HEK293 (cell line): ENCODE measurements at regions not wholly inside any gene's neighbourhood (a gene's known extent, or its start where the extent isn't known, plus 50 kb on each side); places are given as distances from the start of the nearest gene placed in this dataset.

ENCODE experiments used
- IKZF3 ChIP-seq: fragments of 450-650 bp; IDR thresholded peaks from 2 replicates; pipeline ENCODE4 v1.5.0; 2018; ENCODE audit warnings: missing biosample characterization, mild to moderate bottlenecking, missing genetic modification characterization, moderate library complexity
- ZBTB8A ChIP-seq: fragments of 450-650 bp; formaldehyde crosslinking; IDR thresholded peaks from 2 replicates; pipeline ENCODE4 v1.5.1; 2016; ENCODE audit warnings: missing biosample characterization, missing genetic modification characterization
- ZNF114 ChIP-seq: fragments of 450-650 bp; formaldehyde crosslinking; IDR thresholded peaks from 2 replicates; pipeline ENCODE4 v1.5.0; 2017; ENCODE audit warnings: missing biosample characterization, missing genetic modification characterization
- ZNF155 ChIP-seq: fragments of 450-650 bp; formaldehyde crosslinking; IDR thresholded peaks from 2 replicates; pipeline ENCODE4 v1.5.1; 2016; ENCODE audit warnings: missing biosample characterization, missing genetic modification characterization
- ZNF324 ChIP-seq: fragments of 450-650 bp; formaldehyde crosslinking; IDR thresholded peaks from 2 replicates; pipeline ENCODE4 v1.5.1; 2016; ENCODE audit warnings: missing biosample characterization, missing genetic modification characterization
- ZNF341 ChIP-seq: fragments of 450-650 bp; formaldehyde crosslinking; IDR thresholded peaks from 2 replicates; pipeline ENCODE4; 2016; ENCODE audit warnings: low read depth, missing biosample characterization, missing genetic modification characterization
- TF ChIP-seq, protein P1 (sequence below): fragments of 450-650 bp; formaldehyde crosslinking; IDR thresholded peaks from 2 replicates; pipeline ENCODE4 v1.5.1; 2016; ENCODE audit warnings: missing biosample characterization, missing genetic modification characterization
- TF ChIP-seq, protein P2 (sequence below): fragments of 450-650 bp; formaldehyde crosslinking; IDR thresholded peaks from 2 replicates; pipeline ENCODE4 v1.5.1; 2016; ENCODE audit warnings: missing biosample characterization, missing genetic modification characterization

DNA sequence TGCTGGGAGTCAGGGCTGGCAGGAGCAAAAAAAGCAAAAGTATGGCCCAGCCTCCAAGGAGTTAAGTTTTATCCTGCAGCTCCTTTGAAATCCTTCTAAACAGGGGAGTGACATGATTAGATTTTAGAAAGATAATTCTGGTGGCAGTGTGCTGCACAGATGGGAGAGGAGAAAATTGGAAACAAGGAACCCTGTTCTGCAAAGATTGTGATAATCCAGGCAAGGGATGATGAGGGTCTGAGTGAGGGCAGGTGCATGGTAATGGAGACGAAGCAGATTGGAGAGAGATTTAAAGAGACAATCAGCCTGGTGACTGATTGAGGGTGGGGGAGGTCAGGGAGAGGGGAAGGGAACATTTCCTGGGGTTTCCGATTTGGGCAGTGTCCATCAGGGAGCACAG is 444.7 kb upstream of the PODXL start:
- TF ChIP-seq, protein P1, sequence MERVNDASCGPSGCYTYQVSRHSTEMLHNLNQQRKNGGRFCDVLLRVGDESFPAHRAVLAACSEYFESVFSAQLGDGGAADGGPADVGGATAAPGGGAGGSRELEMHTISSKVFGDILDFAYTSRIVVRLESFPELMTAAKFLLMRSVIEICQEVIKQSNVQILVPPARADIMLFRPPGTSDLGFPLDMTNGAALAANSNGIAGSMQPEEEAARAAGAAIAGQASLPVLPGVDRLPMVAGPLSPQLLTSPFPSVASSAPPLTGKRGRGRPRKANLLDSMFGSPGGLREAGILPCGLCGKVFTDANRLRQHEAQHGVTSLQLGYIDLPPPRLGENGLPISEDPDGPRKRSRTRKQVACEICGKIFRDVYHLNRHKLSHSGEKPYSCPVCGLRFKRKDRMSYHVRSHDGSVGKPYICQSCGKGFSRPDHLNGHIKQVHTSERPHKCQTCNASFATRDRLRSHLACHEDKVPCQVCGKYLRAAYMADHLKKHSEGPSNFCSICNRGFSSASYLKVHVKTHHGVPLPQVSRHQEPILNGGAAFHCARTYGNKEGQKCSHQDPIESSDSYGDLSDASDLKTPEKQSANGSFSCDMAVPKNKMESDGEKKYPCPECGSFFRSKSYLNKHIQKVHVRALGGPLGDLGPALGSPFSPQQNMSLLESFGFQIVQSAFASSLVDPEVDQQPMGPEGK (tag by site-specific recombination) = no peak
- TF ChIP-seq IKZF3 (tag by site-specific recombination) (no peak), ZBTB8A (tag by site-specific recombination) (no peak), ZNF114 (no peak), ZNF155 (tag by site-specific recombination) (no peak), ZNF341 (tag by site-specific recombination) (no peak), ZNF324 (tag by site-specific recombination) (no peak)
- TF ChIP-seq, protein P2, sequence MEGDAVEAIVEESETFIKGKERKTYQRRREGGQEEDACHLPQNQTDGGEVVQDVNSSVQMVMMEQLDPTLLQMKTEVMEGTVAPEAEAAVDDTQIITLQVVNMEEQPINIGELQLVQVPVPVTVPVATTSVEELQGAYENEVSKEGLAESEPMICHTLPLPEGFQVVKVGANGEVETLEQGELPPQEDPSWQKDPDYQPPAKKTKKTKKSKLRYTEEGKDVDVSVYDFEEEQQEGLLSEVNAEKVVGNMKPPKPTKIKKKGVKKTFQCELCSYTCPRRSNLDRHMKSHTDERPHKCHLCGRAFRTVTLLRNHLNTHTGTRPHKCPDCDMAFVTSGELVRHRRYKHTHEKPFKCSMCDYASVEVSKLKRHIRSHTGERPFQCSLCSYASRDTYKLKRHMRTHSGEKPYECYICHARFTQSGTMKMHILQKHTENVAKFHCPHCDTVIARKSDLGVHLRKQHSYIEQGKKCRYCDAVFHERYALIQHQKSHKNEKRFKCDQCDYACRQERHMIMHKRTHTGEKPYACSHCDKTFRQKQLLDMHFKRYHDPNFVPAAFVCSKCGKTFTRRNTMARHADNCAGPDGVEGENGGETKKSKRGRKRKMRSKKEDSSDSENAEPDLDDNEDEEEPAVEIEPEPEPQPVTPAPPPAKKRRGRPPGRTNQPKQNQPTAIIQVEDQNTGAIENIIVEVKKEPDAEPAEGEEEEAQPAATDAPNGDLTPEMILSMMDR (tag by site-specific recombination) = no peak
